ENCODE measurements at regions not wholly inside any gene's neighbourhood (a gene's known extent, or its start where the extent isn't known, plus 50 kb on each side); places are given as distances from the start of the nearest gene placed in this dataset.

- peaks cover 8% of the 10 kb centered on the region for H3K9me3 ChIP-seq (ENCODE audit: control insufficient read depth, low read depth, low read length)
- H3K4me3 ChIP-seq (ENCODE audit: low read length), result no peak overlapping the region
- H3K27ac ChIP-seq (ENCODE audit: low read length), result no peak overlapping the region
- no peaks in the 10 kb centered on the region for H3K36me3 ChIP-seq (ENCODE audit: control insufficient read depth, insufficient read depth, low read length)
- no peak for DNase-seq
- no peaks in the 10 kb centered on the region for H3K4me1 ChIP-seq (ENCODE audit: control insufficient read depth, insufficient read depth, low read length)
- no CpG with 5 or more reads among the region's 7 CpGs for WGBS (ENCODE audit: insufficient coverage, low lambda C conversion rate)
- no peaks in the 10 kb centered on the region for H3K27me3 ChIP-seq (ENCODE audit: control insufficient read depth, insufficient read depth, low read length)
Measured at GRCh38 chr5:26148569-26149107, 889.7 kb downstream of the CDH9 start.

DNA sequence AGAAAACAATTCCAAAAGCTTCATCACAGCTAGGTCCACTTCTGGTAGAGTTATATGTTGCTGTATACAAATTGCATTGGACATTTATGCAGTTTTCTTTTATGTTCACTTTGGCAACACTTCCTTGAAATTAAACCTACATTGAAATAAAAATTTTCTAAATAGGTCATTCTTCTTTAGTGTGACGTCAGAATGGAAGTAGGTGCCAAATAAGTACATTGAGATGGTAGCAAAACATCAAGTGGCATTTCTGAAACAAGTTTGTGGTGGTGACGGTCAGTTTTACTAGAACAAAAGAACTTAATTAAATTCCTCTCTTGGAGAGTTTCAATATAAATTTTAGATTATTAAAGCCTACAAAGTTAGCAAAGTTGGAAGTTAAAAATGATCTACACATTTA is 895.1 kb downstream of the CDH9 start:
- H3K4me1 ChIP-seq (ENCODE audit: control insufficient read depth, insufficient read depth, low read length), result no peaks in the 10 kb centered on the region
- 100% methylated on average over 1 of the region's 2 CpGs for WGBS (ENCODE audit: insufficient coverage, low lambda C conversion rate)

GRCh38 chr5:26121338-26121737 is 917.0 kb downstream of the CDH9 start:
- WGBS (ENCODE audit: insufficient coverage, low lambda C conversion rate), result 80% methylated on average over 1 of the region's 6 CpGs
- Histone ChIP-seq H3K4me3 (ENCODE audit: low read length) (no peak overlapping the region), H3K27ac (ENCODE audit: low read length) (no peak overlapping the region), H3K4me1 (ENCODE audit: control insufficient read depth, insufficient read depth, low read length) (no peaks in the 10 kb centered on the region), H3K27me3 (ENCODE audit: control insufficient read depth, insufficient read depth, low read length) (no peaks in the 10 kb centered on the region), H3K9me3 (ENCODE audit: control insufficient read depth, low read depth, low read length) (no peaks in the 10 kb centered on the region), H3K36me3 (ENCODE audit: control insufficient read depth, insufficient read depth, low read length) (no peaks in the 10 kb centered on the region)
- no peak for DNase-seq

More for the DNA sequence above, 895.1 kb downstream of the CDH9 start:
- no peaks in the 10 kb centered on the region for H3K27me3 ChIP-seq (ENCODE audit: control insufficient read depth, insufficient read depth, low read length)
- H3K9me3 ChIP-seq (ENCODE audit: control insufficient read depth, low read depth, low read length), result no peaks in the 10 kb centered on the region
- no peaks in the 10 kb centered on the region for H3K36me3 ChIP-seq (ENCODE audit: control insufficient read depth, insufficient read depth, low read length)
- no peak for DNase-seq
- no peak overlapping the region for H3K27ac ChIP-seq (ENCODE audit: low read length)
- no peak overlapping the region for H3K4me3 ChIP-seq (ENCODE audit: low read length)

GRCh38 chr5:26104175-26104574 is 934.2 kb downstream of the CDH9 start:
- Histone ChIP-seq H3K36me3 (ENCODE audit: control insufficient read depth, insufficient read depth, low read length) (no peaks in the 10 kb centered on the region), H3K27me3 (ENCODE audit: control insufficient read depth, insufficient read depth, low read length) (no peaks in the 10 kb centered on the region), H3K27ac (ENCODE audit: low read length) (no peak overlapping the region), H3K4me3 (ENCODE audit: low read length) (no peak overlapping the region), H3K4me1 (ENCODE audit: control insufficient read depth, insufficient read depth, low read length) (no peaks in the 10 kb centered on the region), H3K9me3 (ENCODE audit: control insufficient read depth, low read depth, low read length) (no peaks in the 10 kb centered on the region)
- DNase-seq, result no peak
- WGBS (ENCODE audit: insufficient coverage, low lambda C conversion rate), result no CpG with 5 or more reads among the region's 2 CpGs

GRCh38 chr5:26060212-26060611 is 978.2 kb downstream of the CDH9 start:
- WGBS (ENCODE audit: insufficient coverage, low lambda C conversion rate), result 83% methylated on average over 1 of the region's 1 CpG
- Histone ChIP-seq H3K27me3 (ENCODE audit: control insufficient read depth, insufficient read depth, low read length) (no peaks in the 10 kb centered on the region), H3K27ac (ENCODE audit: low read length) (no peak overlapping the region)

DNA sequence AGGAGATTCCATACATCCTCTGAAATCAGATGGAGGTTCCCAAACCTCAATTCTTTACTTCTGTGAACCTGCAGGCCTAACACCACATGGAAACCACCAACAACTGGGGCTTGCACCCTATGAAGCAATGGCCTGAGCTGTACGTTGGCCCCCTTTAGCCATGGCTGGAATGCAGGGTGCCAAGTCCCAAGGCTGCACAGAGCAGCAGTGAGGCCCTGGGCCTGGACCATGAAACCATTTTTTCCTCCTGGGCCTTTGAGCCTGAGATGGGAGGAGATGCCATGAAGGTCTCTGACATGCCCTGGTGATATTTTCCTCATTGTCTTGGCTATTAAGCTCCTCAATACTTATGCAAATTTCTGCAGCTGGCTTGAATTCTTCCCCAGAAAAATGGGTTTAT is 983.8 kb downstream of the CDH9 start:
- Histone ChIP-seq H3K4me3 (ENCODE audit: low read length) (no peak overlapping the region), H3K27ac (ENCODE audit: low read length) (no peak overlapping the region), H3K9me3 (ENCODE audit: control insufficient read depth, low read depth, low read length) (no peaks in the 10 kb centered on the region), H3K27me3 (ENCODE audit: control insufficient read depth, insufficient read depth, low read length) (no peaks in the 10 kb centered on the region), H3K4me1 (ENCODE audit: control insufficient read depth, insufficient read depth, low read length) (no peaks in the 10 kb centered on the region), H3K36me3 (ENCODE audit: control insufficient read depth, insufficient read depth, low read length) (no peaks in the 10 kb centered on the region)
- DNase-seq, result no peak
- WGBS (ENCODE audit: insufficient coverage, low lambda C conversion rate), result no CpG with 5 or more reads among the region's 1 CpG

More at GRCh38 chr5:26060212-26060611, 978.2 kb downstream of the CDH9 start:
- DNase-seq, result no peak
- Histone ChIP-seq H3K36me3 (ENCODE audit: control insufficient read depth, insufficient read depth, low read length) (no peaks in the 10 kb centered on the region), H3K4me3 (ENCODE audit: low read length) (no peak overlapping the region), H3K9me3 (ENCODE audit: control insufficient read depth, low read depth, low read length) (no peaks in the 10 kb centered on the region), H3K4me1 (ENCODE audit: control insufficient read depth, insufficient read depth, low read length) (no peaks in the 10 kb centered on the region)

DNA sequence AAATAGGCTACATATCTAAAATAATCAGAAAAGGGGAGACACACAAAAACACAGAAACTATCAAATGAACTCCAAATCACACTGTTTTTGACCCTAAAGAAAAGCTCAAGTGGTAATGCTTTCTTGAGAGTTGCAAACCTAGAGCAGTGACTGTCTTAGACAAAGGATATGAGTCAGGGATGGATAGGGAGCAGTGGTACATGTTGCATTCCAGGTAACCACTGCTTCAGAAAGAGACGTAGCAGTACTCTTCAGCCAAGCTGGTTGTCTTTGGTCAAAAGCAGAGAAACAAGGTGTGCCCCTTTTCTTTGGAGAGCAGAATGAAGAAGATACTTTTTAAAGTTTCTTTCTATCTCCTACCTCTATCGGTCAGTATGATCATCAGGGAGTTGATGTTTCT is 1003.6 kb downstream of the CDH9 start:
- Histone ChIP-seq H3K36me3 (ENCODE audit: control insufficient read depth, insufficient read depth, low read length) (no peaks in the 10 kb centered on the region), H3K4me3 (ENCODE audit: low read length) (no peak overlapping the region), H3K4me1 (ENCODE audit: control insufficient read depth, insufficient read depth, low read length) (no peaks in the 10 kb centered on the region), H3K27me3 (ENCODE audit: control insufficient read depth, insufficient read depth, low read length) (no peaks in the 10 kb centered on the region), H3K9me3 (ENCODE audit: control insufficient read depth, low read depth, low read length) (peaks cover 3% of the 10 kb centered on the region), H3K27ac (ENCODE audit: low read length) (no peak overlapping the region)
- DNase-seq, result no peak
- no CpG with 5 or more reads among the region's 2 CpGs for WGBS (ENCODE audit: insufficient coverage, low lambda C conversion rate)

DNA sequence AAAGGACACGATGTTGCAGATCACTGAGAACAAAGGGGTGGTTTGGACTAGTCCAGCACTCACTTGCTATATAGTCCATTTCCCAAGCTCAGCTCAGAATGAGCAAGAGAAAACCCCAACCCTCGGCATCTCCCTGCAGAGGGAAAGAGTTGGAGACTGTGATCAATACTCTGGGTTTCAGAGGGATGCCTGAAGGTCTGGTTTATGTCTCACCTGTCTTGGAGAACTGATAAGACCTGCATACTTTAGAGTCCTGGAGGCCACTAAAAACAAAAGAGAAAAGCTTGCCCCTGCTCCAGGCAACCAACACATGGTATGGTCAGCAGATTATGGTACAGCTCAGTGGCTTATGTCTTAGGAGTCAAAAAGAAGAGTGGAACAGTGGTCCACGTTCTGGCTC is 1006.9 kb downstream of the CDH9 start:
- no peak overlapping the region for H3K4me3 ChIP-seq (ENCODE audit: low read length)
- no peaks in the 10 kb centered on the region for H3K27me3 ChIP-seq (ENCODE audit: control insufficient read depth, insufficient read depth, low read length)
- no peak overlapping the region for H3K27ac ChIP-seq (ENCODE audit: low read length)
- 60% methylated on average over 2 of the region's 3 CpGs for WGBS (ENCODE audit: insufficient coverage, low lambda C conversion rate)
- no peaks in the 10 kb centered on the region for H3K36me3 ChIP-seq (ENCODE audit: control insufficient read depth, insufficient read depth, low read length)
- H3K9me3 ChIP-seq (ENCODE audit: control insufficient read depth, low read depth, low read length), result peaks cover 3% of the 10 kb centered on the region
- H3K4me1 ChIP-seq (ENCODE audit: control insufficient read depth, insufficient read depth, low read length), result no peaks in the 10 kb centered on the region
- no peak for DNase-seq

GRCh38 chr5:26026044-26026443 is 1012.3 kb downstream of the CDH9 start:
- Histone ChIP-seq H3K27me3 (ENCODE audit: control insufficient read depth, insufficient read depth, low read length) (no peaks in the 10 kb centered on the region), H3K9me3 (ENCODE audit: control insufficient read depth, low read depth, low read length) (no peaks in the 10 kb centered on the region), H3K27ac (ENCODE audit: low read length) (no peak overlapping the region), H3K4me1 (ENCODE audit: control insufficient read depth, insufficient read depth, low read length) (no peaks in the 10 kb centered on the region), H3K36me3 (ENCODE audit: control insufficient read depth, insufficient read depth, low read length) (no peaks in the 10 kb centered on the region), H3K4me3 (ENCODE audit: low read length) (no peak overlapping the region)
- 100% methylated on average over 1 of the region's 4 CpGs for WGBS (ENCODE audit: insufficient coverage, low lambda C conversion rate)
- DNase-seq, result no peak

DNA sequence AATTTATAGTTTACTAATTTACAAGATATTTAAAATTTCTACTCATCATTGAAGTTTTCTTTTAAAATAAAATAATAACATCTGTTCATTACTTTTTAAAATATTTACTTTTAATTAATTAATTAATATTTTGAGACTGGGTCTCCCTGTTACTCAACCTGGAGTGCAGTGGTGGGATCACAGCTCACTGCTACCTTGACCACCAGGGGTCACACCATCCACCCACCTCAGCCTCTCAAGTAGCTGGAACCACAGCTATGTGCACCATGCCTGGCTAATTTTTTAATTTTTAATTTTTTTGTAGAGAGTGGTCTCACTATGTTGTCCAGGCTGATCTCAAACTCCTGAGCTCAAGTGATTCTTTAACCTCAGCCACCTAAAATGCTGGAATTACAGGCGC is 1013.6 kb downstream of the CDH9 start:
- Histone ChIP-seq H3K27ac (ENCODE audit: low read length) (no peak overlapping the region), H3K27me3 (ENCODE audit: control insufficient read depth, insufficient read depth, low read length) (no peaks in the 10 kb centered on the region), H3K4me1 (ENCODE audit: control insufficient read depth, insufficient read depth, low read length) (no peaks in the 10 kb centered on the region), H3K36me3 (ENCODE audit: control insufficient read depth, insufficient read depth, low read length) (no peaks in the 10 kb centered on the region), H3K9me3 (ENCODE audit: control insufficient read depth, low read depth, low read length) (no peaks in the 10 kb centered on the region), H3K4me3 (ENCODE audit: low read length) (no peak overlapping the region)
- 80% methylated on average over 1 of the region's 1 CpG for WGBS (ENCODE audit: insufficient coverage, low lambda C conversion rate)
- DNase-seq, result no peak

DNA sequence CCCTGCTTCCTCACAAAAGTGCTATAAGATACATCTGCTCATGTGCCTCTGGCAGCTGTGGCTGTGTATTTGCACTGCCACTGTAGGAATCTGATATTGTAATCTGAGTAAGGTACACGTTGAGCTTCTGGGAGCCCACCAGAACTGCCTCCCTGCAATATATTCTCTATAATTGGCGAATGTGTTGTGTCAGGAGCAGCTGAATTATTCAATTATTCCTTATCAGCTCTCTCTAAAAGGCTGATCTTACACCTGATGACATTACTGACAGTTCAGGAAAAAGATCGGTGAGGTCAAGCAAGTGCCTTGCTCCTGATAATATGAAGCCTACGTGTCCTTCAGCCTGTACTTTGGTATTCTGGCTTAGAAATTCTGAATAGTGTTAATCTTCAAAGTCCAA is 1015.0 kb downstream of the CDH9 start:
- no peaks in the 10 kb centered on the region for H3K4me1 ChIP-seq (ENCODE audit: control insufficient read depth, insufficient read depth, low read length)
- no peak overlapping the region for H3K4me3 ChIP-seq (ENCODE audit: low read length)
- no peaks in the 10 kb centered on the region for H3K27me3 ChIP-seq (ENCODE audit: control insufficient read depth, insufficient read depth, low read length)
- H3K36me3 ChIP-seq (ENCODE audit: control insufficient read depth, insufficient read depth, low read length), result no peaks in the 10 kb centered on the region
- H3K9me3 ChIP-seq (ENCODE audit: control insufficient read depth, low read depth, low read length), result no peaks in the 10 kb centered on the region
- no peak overlapping the region for H3K27ac ChIP-seq (ENCODE audit: low read length)
- no peak for DNase-seq
- WGBS (ENCODE audit: insufficient coverage, low lambda C conversion rate), result no CpG with 5 or more reads among the region's 4 CpGs

All from large intestine (tissue), 3 donors.